ENCODE measurements at regions not wholly inside any gene's neighbourhood (a gene's known extent, or its start where the extent isn't known, plus 50 kb on each side); places are given as distances from the start of the nearest gene placed in this dataset.

GRCh38 chr5:166758151-166758550, 1533.3 kb upstream of the WWC1 start:
- TF ChIP-seq CTCF (conservative IDR thresholded peaks at IDR 0.05; ENCODE audit: low read depth, low read length) = no peak
- DNase-seq (ENCODE audit: low read depth) = no peak
- no peak overlapping the region for H3K4me3 ChIP-seq (ENCODE audit: low read length)

DNA sequence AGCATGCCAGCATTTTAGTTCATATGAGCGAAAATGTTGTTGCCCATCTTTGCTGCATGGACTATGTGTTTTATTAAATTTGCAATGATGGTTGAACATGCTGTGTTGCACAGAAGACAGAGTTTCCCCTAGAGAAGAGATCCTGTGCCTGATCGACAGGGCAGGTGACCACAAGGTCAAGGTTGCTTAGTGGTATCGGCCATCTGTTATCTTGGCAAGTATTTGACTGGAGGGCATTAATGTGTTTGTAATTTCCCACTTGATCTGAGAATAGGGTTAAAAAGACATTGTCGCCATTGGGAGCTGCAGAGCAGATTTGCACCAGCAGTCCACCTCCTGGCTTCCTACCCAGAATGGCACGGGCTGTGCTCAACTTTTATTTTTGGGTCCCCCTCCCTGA, 1523.6 kb upstream of the WWC1 start:
- TF ChIP-seq CTCF (conservative IDR thresholded peaks at IDR 0.05; ENCODE audit: low read depth, low read length) = no peak
- no peak for DNase-seq (ENCODE audit: low read depth)
- H3K4me3 ChIP-seq (ENCODE audit: low read length) = no peak overlapping the region

- DNase-seq (ENCODE audit: low read depth) = no peak
- H3K4me3 ChIP-seq (ENCODE audit: low read length) = no peak overlapping the region
- TF ChIP-seq CTCF (conservative IDR thresholded peaks at IDR 0.05; ENCODE audit: low read depth, low read length) = no peak
Measured at GRCh38 chr5:166768536-166768935, 1522.9 kb upstream of the WWC1 start.

- no peak for DNase-seq (ENCODE audit: low read depth)
- TF ChIP-seq CTCF (conservative IDR thresholded peaks at IDR 0.05; ENCODE audit: low read depth, low read length) = no peak
- no peak overlapping the region for H3K4me3 ChIP-seq (ENCODE audit: low read length)
Measured at GRCh38 chr5:166772770-166773169, 1518.7 kb upstream of the WWC1 start.

DNA sequence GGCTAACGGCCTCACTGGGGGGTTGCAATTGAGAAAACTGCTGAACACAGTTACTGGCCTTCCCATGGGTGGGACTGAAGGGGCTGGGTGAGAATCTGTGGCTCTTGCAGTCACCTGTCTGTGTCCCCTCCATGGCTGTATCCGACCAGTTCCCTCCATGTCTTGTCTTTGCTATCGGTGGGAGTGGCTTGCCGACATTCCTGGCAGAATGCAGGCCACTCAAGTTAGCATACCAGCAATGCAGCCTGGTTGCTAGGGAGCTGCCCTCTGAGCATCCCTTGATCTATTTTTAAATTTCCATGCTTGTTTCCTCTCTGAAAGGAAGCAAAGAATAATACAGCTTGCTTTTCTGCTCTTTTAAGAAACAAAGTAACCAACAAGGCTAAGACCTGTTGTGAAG, 1509.7 kb upstream of the WWC1 start:
- no peak overlapping the region for H3K4me3 ChIP-seq (ENCODE audit: low read length)
- DNase-seq (ENCODE audit: low read depth) = no peak
- no peak for TF ChIP-seq CTCF (conservative IDR thresholded peaks at IDR 0.05; ENCODE audit: low read depth, low read length)

DNA sequence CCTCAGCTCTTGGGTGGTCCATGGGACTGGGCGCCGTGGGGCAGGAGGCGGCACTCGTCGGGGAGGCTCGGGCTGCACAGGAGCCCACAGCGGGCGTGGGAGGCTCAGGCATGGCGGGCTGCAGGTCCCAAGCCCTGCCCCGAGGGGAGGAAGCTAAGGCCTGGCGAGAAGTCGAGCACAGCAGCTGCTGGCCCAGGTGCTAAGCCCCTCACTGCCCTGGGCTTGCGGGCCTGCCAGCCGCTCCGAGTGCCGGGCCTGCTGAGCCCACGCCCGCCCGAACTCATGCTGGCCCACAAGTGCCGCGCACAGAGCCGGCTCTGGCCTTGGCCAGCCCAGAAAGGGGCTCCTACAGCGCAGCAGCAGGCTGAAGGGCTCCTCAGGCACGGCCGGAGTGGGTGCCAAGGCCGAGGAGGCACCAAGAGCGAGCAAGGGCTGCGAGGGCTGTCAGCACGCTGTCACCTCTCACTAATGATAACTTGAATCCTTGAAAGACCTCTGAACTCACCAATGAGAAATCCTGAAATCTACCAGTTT, 1506.8 kb upstream of the WWC1 start:
- H3K4me3 ChIP-seq (ENCODE audit: low read length) = no peak overlapping the region
- no peak for DNase-seq (ENCODE audit: low read depth)
- no peak for TF ChIP-seq CTCF (conservative IDR thresholded peaks at IDR 0.05; ENCODE audit: low read depth, low read length)

GRCh38 chr5:166786178-166786577, 1505.3 kb upstream of the WWC1 start:
- DNase-seq (ENCODE audit: low read depth) = no peak
- H3K4me3 ChIP-seq (ENCODE audit: low read length) = no peak overlapping the region
- TF ChIP-seq CTCF (conservative IDR thresholded peaks at IDR 0.05; ENCODE audit: low read depth, low read length) = no peak
